ENCODE measurements at regions not wholly inside any gene's neighbourhood (a gene's known extent, or its start where the extent isn't known, plus 50 kb on each side); places are given as distances from the start of the nearest gene placed in this dataset.

GRCh38 chr4:166682200-166682599 is 552.1 kb downstream of the SPOCK3 start:
- Histone ChIP-seq H3K9me3 (ENCODE audit: control insufficient read depth, insufficient read depth, low read depth, low read length) (no peaks in the 10 kb centered on the region), H3K27me3 (ENCODE audit: control insufficient read depth, insufficient read depth, low read length) (no peaks in the 10 kb centered on the region), H3K4me3 (ENCODE audit: low read depth, low read length) (no peak overlapping the region), H3K4me1 (ENCODE audit: control insufficient read depth, insufficient read depth, low read length) (no peaks in the 10 kb centered on the region), H3K27ac (ENCODE audit: low read depth, low read length) (no peak overlapping the region), H3K36me3 (ENCODE audit: control insufficient read depth, insufficient read depth, low read length) (no peaks in the 10 kb centered on the region), H3K9ac (ENCODE audit: low read length) (no peak overlapping the region)
